ENCODE measurements at regions not wholly inside any gene's neighbourhood (a gene's known extent, or its start where the extent isn't known, plus 50 kb on each side); places are given as distances from the start of the nearest gene placed in this dataset.

GRCh38 chr18:22355598-22355997 is 62.1 kb downstream of the CTAGE1 start:
- Mint-ChIP-seq H3K4me3 (no peak overlapping the region), H3K9me3 (no peaks in the 10 kb centered on the region), H3K27me3 (ENCODE audit: insufficient read depth) (peaks cover 7% of the 10 kb centered on the region), H3K4me1 (ENCODE audit: low read depth) (no peaks in the 10 kb centered on the region), H3K36me3 (ENCODE audit: low read depth) (no peaks in the 10 kb centered on the region), H3K27ac (no peak overlapping the region)
- intact Hi-C loops (cut with micrococcal nuclease): no loop called here
- DNase-seq (ENCODE audit: low spot score): no peak

- Mint-ChIP-seq H3K27me3 (ENCODE audit: insufficient read depth) (peaks cover 12% of the 10 kb centered on the region), H3K4me3 (no peak overlapping the region), H3K9me3 (no peaks in the 10 kb centered on the region), H3K4me1 (ENCODE audit: low read depth) (no peaks in the 10 kb centered on the region), H3K27ac (no peak overlapping the region), H3K36me3 (ENCODE audit: low read depth) (no peaks in the 10 kb centered on the region)
- intact Hi-C loops (cut with micrococcal nuclease): no loop called here
- DNase-seq (ENCODE audit: low spot score): no peak
These were observed 62.6 kb downstream of the CTAGE1 start for GRCh38 chr18:22355069-22355468.

GRCh38 chr18:22349966-22350365 is 67.7 kb downstream of the CTAGE1 start:
- H3K9me3 Mint-ChIP-seq: no peaks in the 10 kb centered on the region
- H3K36me3 Mint-ChIP-seq (ENCODE audit: low read depth): no peaks in the 10 kb centered on the region
- H3K4me1 Mint-ChIP-seq (ENCODE audit: low read depth): no peaks in the 10 kb centered on the region
- H3K4me3 Mint-ChIP-seq: no peak overlapping the region
- peaks cover 51% of the 10 kb centered on the region for H3K27me3 Mint-ChIP-seq (ENCODE audit: insufficient read depth)
- H3K27ac Mint-ChIP-seq: no peak overlapping the region
- DNase-seq (ENCODE audit: low spot score): no peak
- intact Hi-C loops (cut with micrococcal nuclease): loop anchor here (2.0 kb wide), 1 partner anchor 181 kb away; the partner anchor contains the start of gene GATA6

- H3K4me1 Mint-ChIP-seq (ENCODE audit: low read depth): no peaks in the 10 kb centered on the region
- DNase-seq (ENCODE audit: low spot score): no peak
- peaks cover 51% of the 10 kb centered on the region for H3K27me3 Mint-ChIP-seq (ENCODE audit: insufficient read depth)
- H3K4me3 Mint-ChIP-seq: no peak overlapping the region
- intact Hi-C loops (cut with micrococcal nuclease): loop anchor here (2.0 kb wide), 1 partner anchor 181 kb away; the partner anchor contains the start of gene GATA6
- no peaks in the 10 kb centered on the region for H3K36me3 Mint-ChIP-seq (ENCODE audit: low read depth)
- no peak overlapping the region for H3K27ac Mint-ChIP-seq
- no peaks in the 10 kb centered on the region for H3K9me3 Mint-ChIP-seq
These were observed 68.3 kb downstream of the CTAGE1 start for GRCh38 chr18:22349317-22349898.

GRCh38 chr18:22348521-22349316 is 69.0 kb downstream of the CTAGE1 start:
- Mint-ChIP-seq H3K4me1 (ENCODE audit: low read depth) (no peaks in the 10 kb centered on the region), H3K9me3 (no peaks in the 10 kb centered on the region), H3K27ac (no peak overlapping the region), H3K4me3 (no peak overlapping the region), H3K27me3 (ENCODE audit: insufficient read depth) (peaks cover 51% of the 10 kb centered on the region), H3K36me3 (ENCODE audit: low read depth) (no peaks in the 10 kb centered on the region)
- intact Hi-C loops (cut with micrococcal nuclease): loop anchor here (2.0 kb wide), 1 partner anchor 180 kb away; the partner anchor contains the start of gene GATA6
- DNase-seq (ENCODE audit: low spot score): no peak

- no peak for DNase-seq (ENCODE audit: low spot score)
- H3K4me1 Mint-ChIP-seq (ENCODE audit: low read depth): no peaks in the 10 kb centered on the region
- intact Hi-C loops (cut with micrococcal nuclease): loop anchor here (2.0 kb wide), 1 partner anchor 179 kb away; the partner anchor contains the start of gene GATA6
- no peaks in the 10 kb centered on the region for H3K9me3 Mint-ChIP-seq
- no peaks in the 10 kb centered on the region for H3K36me3 Mint-ChIP-seq (ENCODE audit: low read depth)
- no peak overlapping the region for H3K27ac Mint-ChIP-seq
- H3K4me3 Mint-ChIP-seq: no peak overlapping the region
- peaks cover 51% of the 10 kb centered on the region for H3K27me3 Mint-ChIP-seq (ENCODE audit: insufficient read depth)
These were observed 69.9 kb downstream of the CTAGE1 start for GRCh38 chr18:22347606-22348511.

GRCh38 chr18:22346953-22347605 is 70.6 kb downstream of the CTAGE1 start:
- Mint-ChIP-seq H3K9me3 (no peaks in the 10 kb centered on the region), H3K36me3 (ENCODE audit: low read depth) (no peaks in the 10 kb centered on the region), H3K4me1 (ENCODE audit: low read depth) (no peaks in the 10 kb centered on the region), H3K4me3 (no peak overlapping the region), H3K27me3 (ENCODE audit: insufficient read depth) (peaks cover 48% of the 10 kb centered on the region), H3K27ac (no peak overlapping the region)
- DNase-seq (ENCODE audit: low spot score): no peak
- intact Hi-C loops (cut with micrococcal nuclease): no loop called here

GRCh38 chr18:22346401-22346952 is 71.2 kb downstream of the CTAGE1 start:
- H3K27me3 Mint-ChIP-seq (ENCODE audit: insufficient read depth): peaks cover 44% of the 10 kb centered on the region
- no peaks in the 10 kb centered on the region for H3K4me1 Mint-ChIP-seq (ENCODE audit: low read depth)
- H3K4me3 Mint-ChIP-seq: no peak overlapping the region
- intact Hi-C loops (cut with micrococcal nuclease): no loop called here
- no peaks in the 10 kb centered on the region for H3K9me3 Mint-ChIP-seq
- H3K27ac Mint-ChIP-seq: no peak overlapping the region
- no peaks in the 10 kb centered on the region for H3K36me3 Mint-ChIP-seq (ENCODE audit: low read depth)
- DNase-seq (ENCODE audit: low spot score): no peak

- H3K36me3 Mint-ChIP-seq (ENCODE audit: low read depth): no peaks in the 10 kb centered on the region
- H3K4me3 Mint-ChIP-seq: no peak overlapping the region
- no peaks in the 10 kb centered on the region for H3K4me1 Mint-ChIP-seq (ENCODE audit: low read depth)
- intact Hi-C loops (cut with micrococcal nuclease): no loop called here
- no peak overlapping the region for H3K27ac Mint-ChIP-seq
- peaks cover 44% of the 10 kb centered on the region for H3K27me3 Mint-ChIP-seq (ENCODE audit: insufficient read depth)
- H3K9me3 Mint-ChIP-seq: no peaks in the 10 kb centered on the region
- DNase-seq (ENCODE audit: low spot score): no peak
These were observed 72.0 kb downstream of the CTAGE1 start for GRCh38 chr18:22345718-22346117.

GRCh38 chr18:22344908-22345670 is 72.6 kb downstream of the CTAGE1 start:
- Mint-ChIP-seq H3K27me3 (ENCODE audit: insufficient read depth) (peaks cover 39% of the 10 kb centered on the region), H3K9me3 (no peaks in the 10 kb centered on the region), H3K4me1 (ENCODE audit: low read depth) (no peaks in the 10 kb centered on the region), H3K27ac (peak overlapping the region; percentile 12), H3K4me3 (no peak overlapping the region), H3K36me3 (ENCODE audit: low read depth) (no peaks in the 10 kb centered on the region)
- DNase-seq (ENCODE audit: low spot score): no peak
- intact Hi-C loops (cut with micrococcal nuclease): no loop called here

GRCh38 chr18:22344445-22344844 is 73.3 kb downstream of the CTAGE1 start:
- H3K9me3 Mint-ChIP-seq: no peaks in the 10 kb centered on the region
- no peak overlapping the region for H3K27ac Mint-ChIP-seq
- intact Hi-C loops (cut with micrococcal nuclease): no loop called here
- DNase-seq (ENCODE audit: low spot score): no peak
- H3K36me3 Mint-ChIP-seq (ENCODE audit: low read depth): no peaks in the 10 kb centered on the region
- H3K27me3 Mint-ChIP-seq (ENCODE audit: insufficient read depth): peaks cover 34% of the 10 kb centered on the region
- no peak overlapping the region for H3K4me3 Mint-ChIP-seq
- H3K4me1 Mint-ChIP-seq (ENCODE audit: low read depth): no peaks in the 10 kb centered on the region

- Mint-ChIP-seq H3K9me3 (no peaks in the 10 kb centered on the region), H3K36me3 (ENCODE audit: low read depth) (no peaks in the 10 kb centered on the region), H3K27me3 (ENCODE audit: insufficient read depth) (peaks cover 26% of the 10 kb centered on the region), H3K4me1 (ENCODE audit: low read depth) (no peaks in the 10 kb centered on the region), H3K27ac (no peak overlapping the region), H3K4me3 (no peak overlapping the region)
- no peak for DNase-seq (ENCODE audit: low spot score)
- intact Hi-C loops (cut with micrococcal nuclease): no loop called here
These were observed 74.1 kb downstream of the CTAGE1 start for GRCh38 chr18:22343613-22344012.
